ENCODE measurements at regions not wholly inside any gene's neighbourhood (a gene's known extent, or its start where the extent isn't known, plus 50 kb on each side); places are given as distances from the start of the nearest gene placed in this dataset.
"Not testable (repeated sequence)": the region's sequence is repeated elsewhere in the genome, so short reads cannot be mapped to it uniquely, and the experiment has no call there.

GRCh38 chr5:4613440-4613839 is 526.7 kb upstream of the ADAMTS16 start:
- DNase-seq, result no peak

- DNase-seq, result no peak
Observed at GRCh38 chr5:4614088-4614487, 526.0 kb upstream of the ADAMTS16 start.

- DNase-seq, result not testable (repeated sequence)
Observed at GRCh38 chr5:4615369-4615768, 524.8 kb upstream of the ADAMTS16 start.

GRCh38 chr5:4625206-4625896 is 514.8 kb upstream of the ADAMTS16 start:
- no peak for DNase-seq

- DNase-seq, result no peak
Observed at GRCh38 chr5:4627131-4627530, 513.0 kb upstream of the ADAMTS16 start.

- no peak for DNase-seq
Observed at GRCh38 chr5:4627929-4628328, 512.2 kb upstream of the ADAMTS16 start.

- DNase-seq, result no peak
Observed at GRCh38 chr5:4628645-4629385, 511.3 kb upstream of the ADAMTS16 start.

- no peak for DNase-seq
Observed at GRCh38 chr5:4630031-4630430, 510.1 kb upstream of the ADAMTS16 start.

GRCh38 chr5:4634342-4634741 is 505.8 kb upstream of the ADAMTS16 start:
- no peak for DNase-seq

- DNase-seq, result no peak
Observed at GRCh38 chr5:4636378-4636777, 503.8 kb upstream of the ADAMTS16 start.

GRCh38 chr5:4639946-4640345 is 500.2 kb upstream of the ADAMTS16 start:
- no peak for DNase-seq

GRCh38 chr5:4640795-4641194 is 499.3 kb upstream of the ADAMTS16 start:
- DNase-seq, result no peak

GRCh38 chr5:4642525-4642924 is 497.6 kb upstream of the ADAMTS16 start:
- no peak for DNase-seq

- DNase-seq, result no peak
Observed at GRCh38 chr5:4643190-4643589, 496.9 kb upstream of the ADAMTS16 start.

- DNase-seq, result no peak
Observed at GRCh38 chr5:4643960-4644359, 496.2 kb upstream of the ADAMTS16 start.

GRCh38 chr5:4646715-4647375 is 493.3 kb upstream of the ADAMTS16 start:
- DNase-seq, result no peak

GRCh38 chr5:4647955-4648354 is 492.2 kb upstream of the ADAMTS16 start:
- no peak for DNase-seq

- DNase-seq, result no peak
Observed at GRCh38 chr5:4651806-4652565, 488.1 kb upstream of the ADAMTS16 start.

GRCh38 chr5:4653475-4653874 is 486.7 kb upstream of the ADAMTS16 start:
- no peak for DNase-seq

GRCh38 chr5:4659851-4660250 is 480.3 kb upstream of the ADAMTS16 start:
- DNase-seq, result no peak

- DNase-seq, result no peak
Observed at GRCh38 chr5:4661326-4661725, 478.8 kb upstream of the ADAMTS16 start.

GRCh38 chr5:4661836-4662235 is 478.3 kb upstream of the ADAMTS16 start:
- no peak for DNase-seq

GRCh38 chr5:4662756-4663155 is 477.4 kb upstream of the ADAMTS16 start:
- no peak for DNase-seq

Measured in CD4-positive, alpha-beta T cell treated with Interleukin-17A for 1 hour (primary cell).